ENCODE measurements at regions not wholly inside any gene's neighbourhood (a gene's known extent, or its start where the extent isn't known, plus 50 kb on each side); places are given as distances from the start of the nearest gene placed in this dataset.

GRCh38 chr18:78159397-78159796 lies 820.2 kb upstream of the SALL3 start:
- no peaks in the 10 kb centered on the region for H3F3A ChIP-seq (ENCODE audit: insufficient read depth)
- H3K27ac ChIP-seq: no peak overlapping the region
- H3K9ac ChIP-seq: no peak overlapping the region
- no peak for TF ChIP-seq EZH2phosphoT487 (IDR thresholded peaks at IDR 0.05; ENCODE audit: insufficient read depth, low read depth)
- TF ChIP-seq EZH2 (IDR thresholded peaks at IDR 0.05; ENCODE audit: insufficient read depth, poor library complexity, severe bottlenecking): no peak
- H4K20me1 ChIP-seq (ENCODE audit: insufficient read depth): no peaks in the 10 kb centered on the region
- no peaks in the 10 kb centered on the region for H3K9me3 ChIP-seq (ENCODE audit: low read depth)
- WGBS, 2 experiments (ENCODE audit: low coverage in 1 of 2, low lambda C conversion rate in 2 of 2, missing lambda C conversion rate in 2 of 2): 67 to 87% methylated on average over 3 to 8 of the region's 8 CpGs
- no peaks in the 10 kb centered on the region for H3K4me1 ChIP-seq (ENCODE audit: insufficient read depth)
- no peak for DNase-seq
- no peak overlapping the region for H3K4me3 ChIP-seq
- no peak overlapping the region for H2AFZ ChIP-seq
- H3K27me3 ChIP-seq (replicated peaks; ENCODE audit: insufficient read depth): no peaks in the 10 kb centered on the region
- H3K79me2 ChIP-seq (ENCODE audit: insufficient read depth): no peaks in the 10 kb centered on the region
- in situ Hi-C loops (cut with MboI): no loop called here
- H3K4me2 ChIP-seq (ENCODE audit: unreplicated experiment): no peak overlapping the region
- H3K36me3 ChIP-seq (ENCODE audit: low read depth): no peaks in the 10 kb centered on the region
- no peaks in the 10 kb centered on the region for H3K9me2 ChIP-seq (ENCODE audit: insufficient read depth)

- 38 to 45% methylated on average over 11 of the region's 11 CpGs for WGBS, 2 experiments (ENCODE audit: low coverage in 1 of 2, low lambda C conversion rate in 2 of 2, missing lambda C conversion rate in 2 of 2)
- Histone ChIP-seq H3K9me3 (ENCODE audit: low read depth) (no peaks in the 10 kb centered on the region), H3F3A (ENCODE audit: insufficient read depth) (no peaks in the 10 kb centered on the region), H3K4me3 (no peak overlapping the region), H2AFZ (no peak overlapping the region), H3K79me2 (ENCODE audit: insufficient read depth) (no peaks in the 10 kb centered on the region), H3K4me1 (ENCODE audit: insufficient read depth) (no peaks in the 10 kb centered on the region), H3K27ac (no peak overlapping the region), H3K9ac (no peak overlapping the region), H3K9me2 (ENCODE audit: insufficient read depth) (no peaks in the 10 kb centered on the region), H3K27me3 (replicated peaks; ENCODE audit: insufficient read depth) (no peaks in the 10 kb centered on the region), H4K20me1 (ENCODE audit: insufficient read depth) (no peaks in the 10 kb centered on the region), H3K4me2 (ENCODE audit: unreplicated experiment) (no peak overlapping the region), H3K36me3 (ENCODE audit: low read depth) (no peaks in the 10 kb centered on the region)
- in situ Hi-C loops (cut with MboI): no loop called here
- DNase-seq: peak; percentile 1
- TF ChIP-seq EZH2 (IDR thresholded peaks at IDR 0.05; ENCODE audit: insufficient read depth, poor library complexity, severe bottlenecking) (no peak), EZH2phosphoT487 (IDR thresholded peaks at IDR 0.05; ENCODE audit: insufficient read depth, low read depth) (no peak)
Measured at GRCh38 chr18:78160961-78161656, 818.5 kb upstream of the SALL3 start.

GRCh38 chr18:78165525-78165924 lies 814.1 kb upstream of the SALL3 start:
- TF ChIP-seq EZH2 (IDR thresholded peaks at IDR 0.05; ENCODE audit: insufficient read depth, poor library complexity, severe bottlenecking): no peak
- TF ChIP-seq EZH2phosphoT487 (IDR thresholded peaks at IDR 0.05; ENCODE audit: insufficient read depth, low read depth): no peak
- Histone ChIP-seq H3K4me2 (ENCODE audit: unreplicated experiment) (no peak overlapping the region), H2AFZ (no peak overlapping the region), H3K79me2 (ENCODE audit: insufficient read depth) (no peaks in the 10 kb centered on the region), H3K4me1 (ENCODE audit: insufficient read depth) (no peaks in the 10 kb centered on the region), H3K9ac (no peak overlapping the region), H3K9me3 (ENCODE audit: low read depth) (no peaks in the 10 kb centered on the region), H3F3A (ENCODE audit: insufficient read depth) (no peaks in the 10 kb centered on the region), H3K4me3 (no peak overlapping the region), H3K27me3 (replicated peaks; ENCODE audit: insufficient read depth) (no peaks in the 10 kb centered on the region), H3K9me2 (ENCODE audit: insufficient read depth) (no peaks in the 10 kb centered on the region), H3K36me3 (ENCODE audit: low read depth) (no peaks in the 10 kb centered on the region), H3K27ac (no peak overlapping the region), H4K20me1 (ENCODE audit: insufficient read depth) (no peaks in the 10 kb centered on the region)
- in situ Hi-C loops (cut with MboI): no loop called here
- no peak for DNase-seq
- WGBS, 2 experiments (ENCODE audit: low coverage in 1 of 2, low lambda C conversion rate in 2 of 2, missing lambda C conversion rate in 2 of 2): 20 to 26% methylated on average over 7 of the region's 7 CpGs

- no peaks in the 10 kb centered on the region for H3K27me3 ChIP-seq (replicated peaks; ENCODE audit: insufficient read depth)
- DNase-seq: no peak
- no peak for TF ChIP-seq EZH2 (IDR thresholded peaks at IDR 0.05; ENCODE audit: insufficient read depth, poor library complexity, severe bottlenecking)
- no peak for TF ChIP-seq EZH2phosphoT487 (IDR thresholded peaks at IDR 0.05; ENCODE audit: insufficient read depth, low read depth)
- no peaks in the 10 kb centered on the region for H3K9me3 ChIP-seq (ENCODE audit: low read depth)
- in situ Hi-C loops (cut with MboI): no loop called here
- H3K4me2 ChIP-seq (ENCODE audit: unreplicated experiment): no peak overlapping the region
- H3K4me3 ChIP-seq: no peak overlapping the region
- no peaks in the 10 kb centered on the region for H3K9me2 ChIP-seq (ENCODE audit: insufficient read depth)
- no peaks in the 10 kb centered on the region for H3K36me3 ChIP-seq (ENCODE audit: low read depth)
- no peak overlapping the region for H3K27ac ChIP-seq
- no peaks in the 10 kb centered on the region for H3K79me2 ChIP-seq (ENCODE audit: insufficient read depth)
- WGBS, 2 experiments (ENCODE audit: low coverage in 1 of 2, low lambda C conversion rate in 2 of 2, missing lambda C conversion rate in 2 of 2): 2 to 8% methylated on average over 1 of the region's 1 CpG
- no peaks in the 10 kb centered on the region for H3K4me1 ChIP-seq (ENCODE audit: insufficient read depth)
- no peaks in the 10 kb centered on the region for H3F3A ChIP-seq (ENCODE audit: insufficient read depth)
- no peak overlapping the region for H2AFZ ChIP-seq
- H4K20me1 ChIP-seq (ENCODE audit: insufficient read depth): no peaks in the 10 kb centered on the region
- H3K9ac ChIP-seq: no peak overlapping the region
Measured at GRCh38 chr18:78168526-78168925, 811.1 kb upstream of the SALL3 start.
